ENCODE measurements at regions not wholly inside any gene's neighbourhood (a gene's known extent, or its start where the extent isn't known, plus 50 kb on each side); places are given as distances from the start of the nearest gene placed in this dataset.

DNA sequence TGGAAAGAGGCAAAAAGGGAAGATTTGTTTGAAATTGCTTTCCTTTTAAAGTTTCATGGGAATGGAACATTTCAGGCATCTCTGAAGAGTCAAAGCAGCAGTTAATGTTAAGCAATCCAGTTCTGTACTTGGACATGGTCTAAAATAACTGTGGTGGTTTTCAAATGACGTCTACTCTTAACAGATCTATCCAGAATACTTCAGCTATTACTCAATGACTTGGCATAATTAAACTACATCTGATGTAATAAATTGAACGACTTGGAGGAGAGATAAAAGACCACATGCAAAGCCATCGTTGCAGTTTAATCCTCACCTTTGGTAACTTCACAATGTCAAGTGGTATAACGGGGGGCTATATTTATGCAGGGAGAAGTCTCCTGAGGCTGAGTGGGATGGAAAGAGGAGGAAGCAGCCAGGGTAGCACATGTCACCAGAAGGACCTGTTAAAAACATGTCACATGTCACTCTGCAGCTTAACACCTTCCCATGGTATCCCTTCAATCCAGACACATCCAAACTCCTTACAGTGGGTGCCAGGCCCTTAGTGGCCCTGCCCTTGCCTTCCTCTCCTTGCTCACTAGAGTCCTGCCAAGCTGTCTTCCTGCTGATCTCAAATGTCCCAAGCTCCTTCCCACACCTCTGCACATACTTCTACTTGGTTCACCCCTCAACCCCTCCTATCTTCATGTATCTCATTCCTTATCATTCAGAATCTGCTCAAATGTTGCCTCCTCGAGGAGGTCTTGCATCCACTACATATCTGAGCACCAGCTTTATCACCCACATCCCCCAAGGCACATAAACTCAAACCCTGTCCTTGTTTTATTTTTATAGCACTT lies 327.8 kb downstream of the SUCLA2 start:
- no peak overlapping the region for H3K4me2 ChIP-seq (ENCODE audit: low read depth, low read length)
- ATAC-seq, result no peak

DNA sequence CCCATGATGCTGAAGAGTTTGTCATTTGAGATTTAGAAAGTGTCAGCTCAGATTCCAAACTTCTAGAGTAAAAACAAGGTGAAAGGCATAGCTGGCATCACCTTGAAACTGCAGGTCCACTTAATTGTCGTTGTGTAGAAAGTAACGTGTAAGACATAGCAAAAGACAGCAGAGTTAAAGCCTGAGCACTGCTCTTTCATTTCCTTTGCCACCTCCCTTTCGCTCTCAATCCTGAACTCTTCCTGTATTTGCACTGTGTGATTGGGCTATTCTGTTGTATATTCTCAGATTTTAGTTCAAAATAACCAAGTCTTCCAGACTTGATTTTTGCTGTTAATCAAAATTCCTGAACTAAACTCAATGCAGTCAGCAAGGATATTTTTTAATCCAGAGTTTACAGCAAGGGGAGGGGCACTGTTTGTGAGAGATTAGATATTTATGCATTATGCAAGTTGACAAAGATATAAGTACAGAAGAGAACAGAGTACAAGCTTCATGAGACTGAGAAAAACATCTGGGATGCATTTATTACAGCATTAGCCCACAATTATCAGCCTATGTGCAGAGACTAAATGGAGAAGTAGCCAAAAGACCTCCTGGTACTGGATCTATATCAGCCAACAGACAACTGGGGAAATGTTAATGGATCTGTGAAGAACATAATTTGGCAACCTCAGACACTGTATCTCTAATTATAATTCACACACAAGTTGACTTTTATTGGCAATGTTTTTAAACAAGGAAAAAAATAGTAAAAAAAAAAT lies 328.6 kb downstream of the SUCLA2 start:
- no peak overlapping the region for H3K4me2 ChIP-seq (ENCODE audit: low read depth, low read length)
- H3K4me3 ChIP-seq (replicated peaks in 1 of 3; ENCODE audit: insufficient read depth in 1 of 3, low read depth in 2 of 3, low read length in 3 of 3), result no peak overlapping the region
- 18% methylated on average over 3 of the region's 3 CpGs for WGBS (ENCODE audit: low lambda C conversion rate)
- H4K20me1 ChIP-seq (ENCODE audit: insufficient read depth, low read length), result no peaks in the 10 kb centered on the region
- H3K27me3 ChIP-seq (ENCODE audit: control insufficient read depth in 1 of 2, insufficient read depth in 2 of 2, low read length in 2 of 2), result no peaks in the 10 kb centered on the region
- H3K9ac ChIP-seq (ENCODE audit: insufficient read depth, low read depth, low read length), result no peak overlapping the region
- H3K4me1 ChIP-seq (ENCODE audit: insufficient read depth, low read length), result no peaks in the 10 kb centered on the region
- CTCF ChIA-PET (ENCODE audit: low intra/inter-chr PET ratio, low total read pairs), result no interaction called here
- no TSS peak for BruUV-seq (replicated peaks)
- H2AFZ ChIP-seq (ENCODE audit: low read length), result no peak overlapping the region
- DNase-seq (ENCODE audit: low spot score) (no peak), FAIRE-seq (no peak), ATAC-seq (no peak)
- POLR2A ChIA-PET, result no interaction called here
- no peaks in the 10 kb centered on the region for H3K36me3 ChIP-seq (replicated peaks in 1 of 2; ENCODE audit: control insufficient read depth in 1 of 2, insufficient read depth in 2 of 2, low read length in 2 of 2)
- H3K27ac ChIP-seq (ENCODE audit: extremely low read length, insufficient read depth, low read length), result no peak overlapping the region
- in situ Hi-C loops (cut with HindIII; ENCODE audit: extremely low pct_ligation_motif_present, low pct_unique_long_range_greater_than_20kb), result no loop called here
- H3K9me3 ChIP-seq (ENCODE audit: low read length), result no peaks in the 10 kb centered on the region
- intact Hi-C loops (cut with micrococcal nuclease; ENCODE audit: unreplicated experiment), result no loop called here
- H3K79me2 ChIP-seq (ENCODE audit: insufficient read depth, low read length), result no peaks in the 10 kb centered on the region
- TF ChIP-seq, protein P1, sequence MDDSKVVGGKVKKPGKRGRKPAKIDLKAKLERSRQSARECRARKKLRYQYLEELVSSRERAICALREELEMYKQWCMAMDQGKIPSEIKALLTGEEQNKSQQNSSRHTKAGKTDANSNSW (CRISPR knock-in tag; IDR thresholded peaks at IDR 0.05; ENCODE audit: borderline replicate concordance), result no peak
- no peak for TF ChIP-seq FOXM1 (CRISPR knock-in tag; IDR thresholded peaks at IDR 0.05)
- no peak for TF ChIP-seq RARG (CRISPR knock-in tag; IDR thresholded peaks at IDR 0.05; ENCODE audit: low read depth)
- no peak for TF ChIP-seq ZNF761 (CRISPR knock-in tag; conservative IDR thresholded peaks at IDR 0.05)
- no peak for TF ChIP-seq ZFP36 (IDR thresholded peaks at IDR 0.05; ENCODE audit: borderline replicate concordance, low read depth, low read length, partially characterized antibody)
- TF ChIP-seq ZSCAN31 (CRISPR knock-in tag; IDR thresholded peaks at IDR 0.05; ENCODE audit: low read depth), result no peak
- TF ChIP-seq RAD21 (CRISPR knock-in tag; IDR thresholded peaks at IDR 0.05), result no peak
- TF ChIP-seq ZNF546 (CRISPR knock-in tag; conservative IDR thresholded peaks at IDR 0.05), result no peak
- no peak for TF ChIP-seq MATR3 (CRISPR knock-in tag; IDR thresholded peaks at IDR 0.05)
- no peak for TF ChIP-seq FOXK1 (CRISPR knock-in tag; IDR thresholded peaks at IDR 0.05; ENCODE audit: borderline replicate concordance, low read depth)
- no peak for TF ChIP-seq SALL1 (CRISPR knock-in tag; IDR thresholded peaks at IDR 0.05)
- no peak for TF ChIP-seq ZNF12 (CRISPR knock-in tag; IDR thresholded peaks at IDR 0.05)
- TF ChIP-seq ZNF678 (CRISPR knock-in tag; IDR thresholded peaks at IDR 0.05), result no peak
- no peak for TF ChIP-seq XRCC5 (optimal IDR thresholded peaks at IDR 0.05; ENCODE audit: low read length)

More for the DNA sequence above, 327.8 kb downstream of the SUCLA2 start:
- intact Hi-C loops (cut with micrococcal nuclease; ENCODE audit: unreplicated experiment), result no loop called here
- CTCF ChIA-PET (ENCODE audit: low intra/inter-chr PET ratio, low total read pairs), result no interaction called here
- Histone ChIP-seq H3K79me2 (ENCODE audit: insufficient read depth, low read length) (no peaks in the 10 kb centered on the region), H3K36me3 (replicated peaks in 1 of 2; ENCODE audit: control insufficient read depth in 1 of 2, insufficient read depth in 2 of 2, low read length in 2 of 2) (no peaks in the 10 kb centered on the region), H3K9me3 (ENCODE audit: low read length) (no peaks in the 10 kb centered on the region), H3K27me3 (ENCODE audit: control insufficient read depth in 1 of 2, insufficient read depth in 2 of 2, low read length in 2 of 2) (no peaks in the 10 kb centered on the region), H3K27ac (ENCODE audit: extremely low read length, insufficient read depth, low read length) (no peak overlapping the region), H3K4me1 (ENCODE audit: insufficient read depth, low read length) (no peaks in the 10 kb centered on the region), H4K20me1 (ENCODE audit: insufficient read depth, low read length) (no peaks in the 10 kb centered on the region), H2AFZ (ENCODE audit: low read length) (no peak overlapping the region), H3K4me3 (replicated peaks in 1 of 3; ENCODE audit: insufficient read depth in 1 of 3, low read depth in 2 of 3, low read length in 3 of 3) (no peak overlapping the region), H3K9ac (ENCODE audit: insufficient read depth, low read depth, low read length) (no peak overlapping the region)
- in situ Hi-C loops (cut with HindIII; ENCODE audit: extremely low pct_ligation_motif_present, low pct_unique_long_range_greater_than_20kb), result no loop called here
- TF ChIP-seq, protein P2, sequence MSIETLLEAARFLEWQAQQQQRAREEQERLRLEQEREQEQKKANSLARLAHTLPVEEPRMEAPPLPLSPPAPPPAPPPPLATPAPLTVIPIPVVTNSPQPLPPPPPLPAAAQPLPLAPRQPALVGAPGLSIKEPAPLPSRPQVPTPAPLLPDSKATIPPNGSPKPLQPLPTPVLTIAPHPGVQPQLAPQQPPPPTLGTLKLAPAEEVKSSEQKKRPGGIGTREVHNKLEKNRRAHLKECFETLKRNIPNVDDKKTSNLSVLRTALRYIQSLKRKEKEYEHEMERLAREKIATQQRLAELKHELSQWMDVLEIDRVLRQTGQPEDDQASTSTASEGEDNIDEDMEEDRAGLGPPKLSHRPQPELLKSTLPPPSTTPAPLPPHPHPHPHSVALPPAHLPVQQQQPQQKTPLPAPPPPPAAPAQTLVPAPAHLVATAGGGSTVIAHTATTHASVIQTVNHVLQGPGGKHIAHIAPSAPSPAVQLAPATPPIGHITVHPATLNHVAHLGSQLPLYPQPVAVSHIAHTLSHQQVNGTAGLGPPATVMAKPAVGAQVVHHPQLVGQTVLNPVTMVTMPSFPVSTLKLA (IDR thresholded peaks at IDR 0.05), result peak; percentile 8; the same call in 1 of the 2 replicates
- TF ChIP-seq RFX5 (IDR thresholded peaks at IDR 0.05; ENCODE audit: low read depth, low read length), result no peak
- POLR2A ChIA-PET, result no interaction called here
- 2% methylated on average over 5 of the region's 5 CpGs for WGBS (ENCODE audit: low lambda C conversion rate)
- no TSS peak for BruUV-seq (replicated peaks)
- no peak for DNase-seq (ENCODE audit: low spot score)
- FAIRE-seq, result no peak

Data from HepG2 (cell line).